Adrenal gland (tissue), 9 donors: ENCODE measurements at regions not wholly inside any gene's neighbourhood (a gene's known extent, or its start where the extent isn't known, plus 50 kb on each side); places are given as distances from the start of the nearest gene placed in this dataset.

Experiments used
- DNase-seq, 7 donors: peaks; one replicate each; pipeline ENCODE4 v3.0.0-alpha.2; 2019 to 2020
- H3K27ac ChIP-seq, 5 donors: fragments of 200-600 bp; sonication (generic) in 4 of 5; 1 replicate in 3 of 5; 2 replicates in 2 of 5; pipeline versions ENCODE4 v1.5.1 to v1.8.0; 2016 to 2020; ENCODE audit warnings: mild to moderate bottlenecking in 1 of 5
- H3K27me3 ChIP-seq: fragments of 200-600 bp; 2 replicates; pipeline ENCODE4 v1.8.0; 2021
- H3K36me3 ChIP-seq, 2 donors: fragments of 200-600 bp; replicated peaks in 1 of 2; 1 replicate in 1 of 2; 2 replicates in 1 of 2; pipeline versions ENCODE4 v1.5.1 to v1.8.0; 2018 to 2022
- H3K4me1 ChIP-seq, 2 donors: fragments of 200-600 bp; replicated peaks in 1 of 2; 1 replicate in 1 of 2; 2 replicates in 1 of 2; pipeline versions ENCODE4 v1.5.1 to v1.8.0; 2018 to 2021
- H3K4me3 ChIP-seq, 4 donors: fragments of 200-600 bp; sonication (generic) in 3 of 4; one replicate each; pipeline ENCODE4 v1.5.1; 2016 to 2018
- H3K9me3 ChIP-seq, 3 donors: fragments of 200-600 bp; sonication (generic) in 1 of 3; replicated peaks in 1 of 3; 1 replicate in 2 of 3; 2 replicates in 1 of 3; pipeline versions ENCODE4 v1.5.1 to v1.8.0; 2016 to 2021
- CTCF ChIP-seq, 6 experiments: fragments of 450-650 bp in 4 of 6; fragments of 200-600 bp in 2 of 6; sonication (generic) in 1 of 6; IDR thresholded peaks; 1 replicate in 5 of 6; 2 replicates in 1 of 6; pipeline versions ENCODE4 v1.5.1 to v1.8.0; 2016 to 2021; ENCODE audit warnings: antibody characterized with exemption in 6 of 6, mild to moderate bottlenecking in 2 of 6, moderate library complexity in 1 of 6
- POLR2A ChIP-seq, 2 donors: fragments of 450-650 bp; IDR thresholded peaks; one replicate each; pipeline ENCODE4 v1.6.1; 2017; ENCODE audit warnings: antibody characterized with exemption in 2 of 2, mild to moderate bottlenecking in 2 of 2, moderate library complexity in 1 of 2
- WGBS, 4 donors: extraction: QIAGEN DNeasy Blood & Tissue Kit in 2 of 4; methylation state at CpG; one replicate each; pipeline versions ENCODE4 v1.1.5 to v1.1.7; 2013 to 2017; 5-methylcytosine and 5-hydroxymethylcytosine counted together
- intact Hi-C, 2 donors: fragments of 100-400 bp; cut with DNase I; formaldehyde crosslinking; loops; one replicate each; pipeline versions ENCODE4 v1.14.1 to v1.15.0; 2022 to 2023
- donor health status: healthy with polysubstance abuse.
- donor health status: Bipolar disorder and iron deficiency.
- donor health status: DM: yes; HTN: yes; CAD: no.
- donor health status: DM: no; HTN: no; CAD: no.
- donor health status: DM: no; HTN: no; CAD: no.

- no peak overlapping the region for H3K4me3 ChIP-seq
- H3K27ac ChIP-seq: peak overlapping the region in 1 of 5 donors; percentile 41
- DNase-seq: peak; percentile 22 to 84 (median 30)
- intact Hi-C loops: loop anchor here in 1 of 2 donors (10.0 kb wide), 1 partner anchor 62 kb away; no protein-coding TSS in a partner anchor
- 56 to 64% (median 58%) methylated on average over 18 of the region's 18 CpGs for WGBS, 4 donors
- H3K9me3 ChIP-seq: no peaks in the 10 kb centered on the region
- H3K36me3 ChIP-seq: no peaks in the 10 kb centered on the region
- TF ChIP-seq CTCF (IDR thresholded peaks at IDR 0.05): no peak
- TF ChIP-seq POLR2A (IDR thresholded peaks at IDR 0.05): no peak
- H3K27me3 ChIP-seq: no peaks in the 10 kb centered on the region
- peaks cover 0 to 5% of the 10 kb centered on the region in 2 donors for H3K4me1 ChIP-seq
Measured at GRCh38 chr5:160506006-160507004, 84.7 kb downstream of the PTTG1 start.

- intact Hi-C loops: loop anchor here in 1 of 2 donors (10.0 kb wide), 1 partner anchor 62 kb away; no protein-coding TSS in a partner anchor
- Histone ChIP-seq H3K9me3 (no peaks in the 10 kb centered on the region), H3K4me3 (no peak overlapping the region), H3K36me3 (no peaks in the 10 kb centered on the region), H3K27me3 (no peaks in the 10 kb centered on the region), H3K27ac (no peak overlapping the region), H3K4me1 (peaks cover 0 to 5% of the 10 kb centered on the region in 2 donors)
- WGBS, 4 donors: 39 to 42% (median 41%) methylated on average over 5 of the region's 5 CpGs
- peak in 1 of 7 donors; percentile 4 for DNase-seq
- TF ChIP-seq CTCF (IDR thresholded peaks at IDR 0.05) (no peak), POLR2A (IDR thresholded peaks at IDR 0.05) (no peak)
Measured at GRCh38 chr5:160507221-160507721, 85.6 kb downstream of the PTTG1 start.

GRCh38 chr5:160508780-160509361 lies 87.2 kb downstream of the PTTG1 start:
- no peaks in the 10 kb centered on the region for H3K27me3 ChIP-seq
- peaks cover 0 to 5% of the 10 kb centered on the region in 2 donors for H3K4me1 ChIP-seq
- no peaks in the 10 kb centered on the region for H3K36me3 ChIP-seq
- intact Hi-C loops: loop anchor here in 1 of 2 donors (10.0 kb wide), 1 partner anchor 64 kb away; no protein-coding TSS in a partner anchor
- no peak overlapping the region for H3K4me3 ChIP-seq
- peak; percentile 60 to 77 (median 65) for DNase-seq
- no peak for TF ChIP-seq POLR2A (IDR thresholded peaks at IDR 0.05)
- TF ChIP-seq CTCF (IDR thresholded peaks at IDR 0.05): peak; percentile 86 to 91 (median 87)
- WGBS, 4 donors: 9 to 11% (median 10%) methylated on average over 9 of the region's 9 CpGs
- no peaks in the 10 kb centered on the region for H3K9me3 ChIP-seq
- no peak overlapping the region for H3K27ac ChIP-seq
